Skeletal muscle tissue (tissue), 3 donors: ENCODE measurements at regions not wholly inside any gene's neighbourhood (a gene's known extent, or its start where the extent isn't known, plus 50 kb on each side); places are given as distances from the start of the nearest gene placed in this dataset.

Experiments
- H3K27ac ChIP-seq: one replicate; pipeline ENCODE4 v1.7.0; 2013; ENCODE audit warnings: mild to moderate bottlenecking, low read depth, low read length, inconsistent platforms
- H3K27me3 ChIP-seq, 3 donors: one replicate each; pipeline ENCODE4 v1.7.0; 2013; ENCODE audit warnings: low read length in 3 of 3; ENCODE audit not compliant: control insufficient read depth in 3 of 3, insufficient read depth in 3 of 3
- H3K36me3 ChIP-seq, 3 donors: one replicate each; pipeline ENCODE4 v1.7.0; 2013; ENCODE audit warnings: low read length in 3 of 3; ENCODE audit not compliant: control insufficient read depth in 3 of 3, insufficient read depth in 3 of 3
- H3K4me1 ChIP-seq, 3 donors: one replicate each; pipeline ENCODE4 v1.7.0; 2013; ENCODE audit warnings: low read length in 3 of 3, mild to moderate bottlenecking in 3 of 3; ENCODE audit not compliant: control insufficient read depth in 3 of 3, insufficient read depth in 3 of 3
- H3K4me3 ChIP-seq, 3 donors: one replicate each; pipeline ENCODE4 v1.7.0; 2013; ENCODE audit warnings: low read length in 3 of 3
- H3K9ac ChIP-seq, 3 donors: one replicate each; pipeline ENCODE4 v1.7.0; 2013; ENCODE audit warnings: low read length in 3 of 3, mild to moderate bottlenecking in 3 of 3, moderate library complexity in 2 of 3, low read depth in 1 of 3
- H3K9me3 ChIP-seq, 3 donors: one replicate each; pipeline ENCODE4 v1.7.0; 2013; ENCODE audit warnings: low read length in 3 of 3; ENCODE audit not compliant: control insufficient read depth in 3 of 3
- donor health status: Osteomylitis.

GRCh38 chr5:128631771-128632170, 93.7 kb upstream of the FBN2 start:
- H3K9me3 ChIP-seq, result no peaks in the 10 kb centered on the region
- no peak overlapping the region for H3K4me3 ChIP-seq
- H3K4me1 ChIP-seq, result no peaks in the 10 kb centered on the region

GRCh38 chr5:128632264-128632663, 94.2 kb upstream of the FBN2 start:
- no peaks in the 10 kb centered on the region for H3K36me3 ChIP-seq
- no peaks in the 10 kb centered on the region for H3K9me3 ChIP-seq
- no peaks in the 10 kb centered on the region for H3K4me1 ChIP-seq
- H3K27ac ChIP-seq, result no peak overlapping the region
- no peak overlapping the region for H3K4me3 ChIP-seq
- H3K27me3 ChIP-seq, result no peaks in the 10 kb centered on the region
- H3K9ac ChIP-seq, result no peak overlapping the region

More at GRCh38 chr5:128631771-128632170, 93.7 kb upstream of the FBN2 start:
- no peak overlapping the region for H3K9ac ChIP-seq
- no peak overlapping the region for H3K27ac ChIP-seq
- no peaks in the 10 kb centered on the region for H3K27me3 ChIP-seq
- no peaks in the 10 kb centered on the region for H3K36me3 ChIP-seq

GRCh38 chr5:128633901-128634300, 95.9 kb upstream of the FBN2 start:
- no peak overlapping the region for H3K27ac ChIP-seq
- H3K4me1 ChIP-seq, result no peaks in the 10 kb centered on the region
- H3K4me3 ChIP-seq, result no peak overlapping the region
- H3K9ac ChIP-seq, result no peak overlapping the region
- no peaks in the 10 kb centered on the region for H3K27me3 ChIP-seq
- no peaks in the 10 kb centered on the region for H3K36me3 ChIP-seq
- no peaks in the 10 kb centered on the region for H3K9me3 ChIP-seq

GRCh38 chr5:128635379-128635778, 97.3 kb upstream of the FBN2 start:
- Histone ChIP-seq H3K27me3 (no peaks in the 10 kb centered on the region), H3K36me3 (no peaks in the 10 kb centered on the region), H3K9ac (no peak overlapping the region), H3K27ac (no peak overlapping the region), H3K9me3 (no peaks in the 10 kb centered on the region), H3K4me3 (no peak overlapping the region), H3K4me1 (no peaks in the 10 kb centered on the region)

- Histone ChIP-seq H3K27ac (no peak overlapping the region), H3K36me3 (no peaks in the 10 kb centered on the region), H3K4me1 (no peaks in the 10 kb centered on the region), H3K4me3 (no peak overlapping the region), H3K9ac (no peak overlapping the region), H3K27me3 (no peaks in the 10 kb centered on the region), H3K9me3 (no peaks in the 10 kb centered on the region)
Measured at GRCh38 chr5:128636361-128636760, 98.3 kb upstream of the FBN2 start.

GRCh38 chr5:128637031-128637430, 99.0 kb upstream of the FBN2 start:
- Histone ChIP-seq H3K9me3 (no peaks in the 10 kb centered on the region), H3K27ac (no peak overlapping the region), H3K9ac (no peak overlapping the region), H3K36me3 (no peaks in the 10 kb centered on the region), H3K4me3 (no peak overlapping the region), H3K27me3 (no peaks in the 10 kb centered on the region), H3K4me1 (no peaks in the 10 kb centered on the region)

GRCh38 chr5:128641861-128642260, 103.8 kb upstream of the FBN2 start:
- H3K36me3 ChIP-seq, result no peaks in the 10 kb centered on the region
- H3K27ac ChIP-seq, result no peak overlapping the region
- no peak overlapping the region for H3K4me3 ChIP-seq
- no peaks in the 10 kb centered on the region for H3K4me1 ChIP-seq
- H3K9ac ChIP-seq, result no peak overlapping the region
- H3K27me3 ChIP-seq, result no peaks in the 10 kb centered on the region
- H3K9me3 ChIP-seq, result no peaks in the 10 kb centered on the region

GRCh38 chr5:128644863-128645262, 106.8 kb upstream of the FBN2 start:
- no peaks in the 10 kb centered on the region for H3K4me1 ChIP-seq
- no peaks in the 10 kb centered on the region for H3K36me3 ChIP-seq
- no peak overlapping the region for H3K9ac ChIP-seq
- H3K9me3 ChIP-seq, result no peaks in the 10 kb centered on the region
- H3K4me3 ChIP-seq, result no peak overlapping the region
- no peak overlapping the region for H3K27ac ChIP-seq
- H3K27me3 ChIP-seq, result no peaks in the 10 kb centered on the region

- Histone ChIP-seq H3K9me3 (no peaks in the 10 kb centered on the region), H3K9ac (no peak overlapping the region)
Measured at GRCh38 chr5:128645581-128645980, 107.5 kb upstream of the FBN2 start.

GRCh38 chr5:128646176-128646575, 108.1 kb upstream of the FBN2 start:
- H3K9ac ChIP-seq, result no peak overlapping the region
- no peak overlapping the region for H3K4me3 ChIP-seq
- H3K9me3 ChIP-seq, result no peaks in the 10 kb centered on the region
- H3K27ac ChIP-seq, result no peak overlapping the region
- no peaks in the 10 kb centered on the region for H3K27me3 ChIP-seq
- H3K4me1 ChIP-seq, result no peaks in the 10 kb centered on the region
- H3K36me3 ChIP-seq, result no peaks in the 10 kb centered on the region

More at GRCh38 chr5:128645581-128645980, 107.5 kb upstream of the FBN2 start:
- Histone ChIP-seq H3K36me3 (no peaks in the 10 kb centered on the region), H3K4me1 (no peaks in the 10 kb centered on the region), H3K4me3 (no peak overlapping the region), H3K27ac (no peak overlapping the region), H3K27me3 (no peaks in the 10 kb centered on the region)

- Histone ChIP-seq H3K36me3 (no peaks in the 10 kb centered on the region), H3K4me1 (no peaks in the 10 kb centered on the region), H3K4me3 (no peak overlapping the region), H3K27ac (no peak overlapping the region), H3K9ac (no peak overlapping the region), H3K9me3 (no peaks in the 10 kb centered on the region), H3K27me3 (no peaks in the 10 kb centered on the region)
Measured at GRCh38 chr5:128649192-128649591, 111.1 kb upstream of the FBN2 start.
